ENCODE measurements at regions not wholly inside any gene's neighbourhood (a gene's known extent, or its start where the extent isn't known, plus 50 kb on each side); places are given as distances from the start of the nearest gene placed in this dataset.
"Not testable (repeated sequence)": the region's sequence is repeated elsewhere in the genome, so short reads cannot be mapped to it uniquely, and the experiment has no call there.

DNA sequence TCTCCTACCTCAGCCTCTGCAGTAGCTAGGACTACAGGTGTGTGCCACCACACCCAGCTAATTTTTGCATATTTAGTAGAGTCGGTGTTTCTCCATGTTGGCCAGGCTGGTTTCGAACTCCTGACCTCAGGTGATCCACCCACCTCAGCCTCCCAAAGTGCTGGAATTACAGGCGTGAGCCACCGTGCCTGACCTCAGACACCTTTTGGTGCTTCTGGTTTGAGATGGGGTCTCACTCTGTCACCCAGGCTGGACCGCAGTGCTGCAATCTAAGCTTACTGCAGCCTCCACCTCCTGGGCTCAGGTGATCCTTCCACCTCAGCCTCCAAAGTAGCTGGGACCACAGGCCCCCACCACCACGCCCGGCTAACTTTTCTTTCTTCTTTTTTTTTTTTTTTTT, 144.6 kb downstream of the OR4M2 start:
- TF ChIP-seq, protein P1, sequence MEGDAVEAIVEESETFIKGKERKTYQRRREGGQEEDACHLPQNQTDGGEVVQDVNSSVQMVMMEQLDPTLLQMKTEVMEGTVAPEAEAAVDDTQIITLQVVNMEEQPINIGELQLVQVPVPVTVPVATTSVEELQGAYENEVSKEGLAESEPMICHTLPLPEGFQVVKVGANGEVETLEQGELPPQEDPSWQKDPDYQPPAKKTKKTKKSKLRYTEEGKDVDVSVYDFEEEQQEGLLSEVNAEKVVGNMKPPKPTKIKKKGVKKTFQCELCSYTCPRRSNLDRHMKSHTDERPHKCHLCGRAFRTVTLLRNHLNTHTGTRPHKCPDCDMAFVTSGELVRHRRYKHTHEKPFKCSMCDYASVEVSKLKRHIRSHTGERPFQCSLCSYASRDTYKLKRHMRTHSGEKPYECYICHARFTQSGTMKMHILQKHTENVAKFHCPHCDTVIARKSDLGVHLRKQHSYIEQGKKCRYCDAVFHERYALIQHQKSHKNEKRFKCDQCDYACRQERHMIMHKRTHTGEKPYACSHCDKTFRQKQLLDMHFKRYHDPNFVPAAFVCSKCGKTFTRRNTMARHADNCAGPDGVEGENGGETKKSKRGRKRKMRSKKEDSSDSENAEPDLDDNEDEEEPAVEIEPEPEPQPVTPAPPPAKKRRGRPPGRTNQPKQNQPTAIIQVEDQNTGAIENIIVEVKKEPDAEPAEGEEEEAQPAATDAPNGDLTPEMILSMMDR (IDR thresholded peaks at IDR 0.05; ENCODE audit: low read length) = not testable (repeated sequence)
- not testable (repeated sequence) for TF ChIP-seq EZH2 (optimal IDR thresholded peaks at IDR 0.05; ENCODE audit: low read depth, low read length)

Data from MM.1S (cell line).